ENCODE measurements at regions not wholly inside any gene's neighbourhood (a gene's known extent, or its start where the extent isn't known, plus 50 kb on each side); places are given as distances from the start of the nearest gene placed in this dataset.

- no peak overlapping the region for H3K4me3 ChIP-seq (ENCODE audit: low read depth, low read length)
- no peak for TF ChIP-seq MYC (IDR thresholded peaks at IDR 0.05; ENCODE audit: low read depth, low read length)
- TF ChIP-seq MAX (IDR thresholded peaks at IDR 0.05; ENCODE audit: low read depth, low read length) = no peak
- no peak for TF ChIP-seq CTCF (IDR thresholded peaks at IDR 0.05; ENCODE audit: low read depth, low read length)
- no peak for TF ChIP-seq POLR2A (IDR thresholded peaks at IDR 0.05; ENCODE audit: extremely low read depth, insufficient read length)
- peak; percentile 28 for DNase-seq (ENCODE audit: low read depth)
Observed at GRCh38 chr2:47271054-47272000, 95.0 kb upstream of the CALM2 start.

- no peak for TF ChIP-seq CTCF (IDR thresholded peaks at IDR 0.05; ENCODE audit: low read depth, low read length)
- TF ChIP-seq MYC (IDR thresholded peaks at IDR 0.05; ENCODE audit: low read depth, low read length) = no peak
- no peak for TF ChIP-seq POLR2A (IDR thresholded peaks at IDR 0.05; ENCODE audit: extremely low read depth, insufficient read length)
- no peak for TF ChIP-seq MAX (IDR thresholded peaks at IDR 0.05; ENCODE audit: low read depth, low read length)
- no peak overlapping the region for H3K4me3 ChIP-seq (ENCODE audit: low read depth, low read length)
- no peak for DNase-seq (ENCODE audit: low read depth)
Observed at GRCh38 chr2:47270421-47270820, 94.1 kb upstream of the CALM2 start.

- H3K4me3 ChIP-seq (ENCODE audit: low read depth, low read length) = no peak overlapping the region
- DNase-seq (ENCODE audit: low read depth) = no peak
- TF ChIP-seq POLR2A (IDR thresholded peaks at IDR 0.05; ENCODE audit: extremely low read depth, insufficient read length) (no peak), MAX (IDR thresholded peaks at IDR 0.05; ENCODE audit: low read depth, low read length) (no peak), MYC (IDR thresholded peaks at IDR 0.05; ENCODE audit: low read depth, low read length) (no peak), CTCF (IDR thresholded peaks at IDR 0.05; ENCODE audit: low read depth, low read length) (no peak)
Observed at GRCh38 chr2:47269316-47270232, 93.3 kb upstream of the CALM2 start.

GRCh38 chr2:47267711-47268086, 91.4 kb upstream of the CALM2 start:
- TF ChIP-seq MYC (IDR thresholded peaks at IDR 0.05; ENCODE audit: low read depth, low read length) (no peak), MAX (IDR thresholded peaks at IDR 0.05; ENCODE audit: low read depth, low read length) (no peak), CTCF (IDR thresholded peaks at IDR 0.05; ENCODE audit: low read depth, low read length) (no peak), POLR2A (IDR thresholded peaks at IDR 0.05; ENCODE audit: extremely low read depth, insufficient read length) (no peak)
- DNase-seq (ENCODE audit: low read depth) = no peak
- no peak overlapping the region for H3K4me3 ChIP-seq (ENCODE audit: low read depth, low read length)

- DNase-seq (ENCODE audit: low read depth) = no peak
- TF ChIP-seq CTCF (IDR thresholded peaks at IDR 0.05; ENCODE audit: low read depth, low read length) (no peak), MAX (IDR thresholded peaks at IDR 0.05; ENCODE audit: low read depth, low read length) (no peak), MYC (IDR thresholded peaks at IDR 0.05; ENCODE audit: low read depth, low read length) (no peak), POLR2A (IDR thresholded peaks at IDR 0.05; ENCODE audit: extremely low read depth, insufficient read length) (no peak)
- no peak overlapping the region for H3K4me3 ChIP-seq (ENCODE audit: low read depth, low read length)
Observed at GRCh38 chr2:47266939-47267710, 90.8 kb upstream of the CALM2 start.

Data from NB4 (cell line).